GM12875 (cell line): ENCODE measurements at regions not wholly inside any gene's neighbourhood (a gene's known extent, or its start where the extent isn't known, plus 50 kb on each side); places are given as distances from the start of the nearest gene placed in this dataset.

Experiments used
- H3K4me3 ChIP-seq: one replicate; pipeline ENCODE4 v1.5.1; 2011; ENCODE audit warnings: low read depth, low read length, control low read depth
- TF ChIP-seq, protein P1 (sequence below): IDR thresholded peaks from 2 replicates; pipeline ENCODE4 v1.5.1; 2011; ENCODE audit warnings: low read depth, mild to moderate bottlenecking, control low read depth, inconsistent platforms, low read length, moderate library complexity, borderline replicate concordance; ENCODE audit not compliant: insufficient read depth

DNA sequence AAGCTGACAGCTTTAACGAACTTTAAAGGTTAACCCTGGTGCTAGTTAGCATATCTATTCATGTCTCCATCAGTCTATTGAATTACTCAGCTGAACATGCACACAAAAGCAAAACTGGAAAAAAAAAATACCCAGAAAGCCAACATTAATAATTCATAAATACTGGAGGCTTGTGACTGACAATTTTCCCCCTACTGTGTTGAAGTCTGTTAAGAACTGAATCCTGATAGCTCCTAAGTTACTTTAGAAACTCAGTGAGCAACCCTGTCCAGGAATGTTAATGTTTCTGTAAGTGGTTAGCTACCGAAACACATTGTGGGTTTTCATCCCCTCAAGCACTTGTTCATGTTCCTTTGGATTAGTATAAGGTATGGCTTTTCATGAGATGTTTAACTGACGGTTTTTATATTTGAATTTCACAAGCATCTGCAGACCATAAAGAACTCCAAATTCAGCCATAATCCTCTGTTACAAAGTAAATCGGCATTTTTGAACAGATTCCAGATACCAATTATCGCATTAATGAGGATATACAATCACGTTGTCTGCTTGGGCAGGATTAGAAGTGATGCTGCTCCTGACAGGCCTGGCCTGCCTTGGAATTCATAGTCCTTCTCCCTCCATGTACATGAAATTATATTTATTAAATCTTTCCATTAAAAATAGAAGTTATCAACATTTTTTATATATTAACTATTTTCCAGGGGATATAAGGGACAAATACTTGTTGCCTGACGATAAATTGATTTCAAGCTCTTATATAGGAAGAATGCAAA, 331.2 kb downstream of the TLE4 start:
- no peak overlapping the region for H3K4me3 ChIP-seq

DNA sequence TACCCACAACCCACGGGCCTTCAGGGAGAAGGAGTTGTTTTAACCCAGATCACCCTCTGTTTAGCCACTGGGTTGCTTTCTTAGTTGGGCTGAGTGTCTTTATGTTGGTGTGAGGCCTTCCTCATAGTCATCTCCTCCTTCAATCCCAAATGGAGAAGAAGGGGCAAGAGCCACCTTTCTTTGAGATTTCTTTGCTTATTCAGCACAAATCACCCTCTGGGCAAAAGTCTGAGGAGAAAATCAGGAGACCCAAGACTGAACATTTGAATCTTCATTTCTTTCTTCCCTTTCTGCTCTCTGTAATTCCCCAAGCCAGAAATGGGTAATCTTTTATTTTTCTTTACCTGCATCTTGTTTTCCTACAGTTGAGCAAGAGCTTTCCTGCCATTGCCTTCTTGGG, 329.0 kb downstream of the TLE4 start:
- TF ChIP-seq, protein P1, sequence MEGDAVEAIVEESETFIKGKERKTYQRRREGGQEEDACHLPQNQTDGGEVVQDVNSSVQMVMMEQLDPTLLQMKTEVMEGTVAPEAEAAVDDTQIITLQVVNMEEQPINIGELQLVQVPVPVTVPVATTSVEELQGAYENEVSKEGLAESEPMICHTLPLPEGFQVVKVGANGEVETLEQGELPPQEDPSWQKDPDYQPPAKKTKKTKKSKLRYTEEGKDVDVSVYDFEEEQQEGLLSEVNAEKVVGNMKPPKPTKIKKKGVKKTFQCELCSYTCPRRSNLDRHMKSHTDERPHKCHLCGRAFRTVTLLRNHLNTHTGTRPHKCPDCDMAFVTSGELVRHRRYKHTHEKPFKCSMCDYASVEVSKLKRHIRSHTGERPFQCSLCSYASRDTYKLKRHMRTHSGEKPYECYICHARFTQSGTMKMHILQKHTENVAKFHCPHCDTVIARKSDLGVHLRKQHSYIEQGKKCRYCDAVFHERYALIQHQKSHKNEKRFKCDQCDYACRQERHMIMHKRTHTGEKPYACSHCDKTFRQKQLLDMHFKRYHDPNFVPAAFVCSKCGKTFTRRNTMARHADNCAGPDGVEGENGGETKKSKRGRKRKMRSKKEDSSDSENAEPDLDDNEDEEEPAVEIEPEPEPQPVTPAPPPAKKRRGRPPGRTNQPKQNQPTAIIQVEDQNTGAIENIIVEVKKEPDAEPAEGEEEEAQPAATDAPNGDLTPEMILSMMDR: no peak
- H3K4me3 ChIP-seq: no peak overlapping the region

More for the DNA sequence above, 331.2 kb downstream of the TLE4 start:
- TF ChIP-seq, protein P1: no peak

DNA sequence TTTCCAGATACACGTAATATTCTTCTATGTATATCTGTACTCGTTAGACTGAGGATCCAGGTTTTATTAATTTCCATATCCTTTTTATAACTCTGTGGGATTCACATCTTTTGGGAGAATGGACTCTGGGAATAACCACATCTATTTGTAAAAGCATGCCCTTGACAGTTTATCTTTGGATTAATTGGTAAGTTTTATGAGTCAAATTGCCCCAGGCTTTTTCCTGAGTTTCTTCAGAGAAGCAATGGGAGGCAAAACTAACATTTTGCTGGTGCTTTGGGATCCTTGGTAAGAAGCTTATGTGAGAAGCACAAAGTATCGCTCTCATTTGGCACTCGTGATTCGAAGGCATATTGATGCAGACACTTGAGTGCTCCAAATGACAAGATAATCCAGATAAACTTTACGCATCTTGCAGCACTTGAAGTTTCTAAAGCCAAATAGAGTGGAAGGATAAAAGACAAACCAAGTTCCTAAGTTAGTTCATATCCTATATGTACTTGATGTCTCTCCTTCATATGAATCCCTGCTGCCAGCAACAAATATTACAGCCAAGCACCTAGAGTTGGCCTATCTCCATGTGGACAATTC, 324.7 kb downstream of the TLE4 start:
- TF ChIP-seq, protein P1: no peak
- no peak overlapping the region for H3K4me3 ChIP-seq

DNA sequence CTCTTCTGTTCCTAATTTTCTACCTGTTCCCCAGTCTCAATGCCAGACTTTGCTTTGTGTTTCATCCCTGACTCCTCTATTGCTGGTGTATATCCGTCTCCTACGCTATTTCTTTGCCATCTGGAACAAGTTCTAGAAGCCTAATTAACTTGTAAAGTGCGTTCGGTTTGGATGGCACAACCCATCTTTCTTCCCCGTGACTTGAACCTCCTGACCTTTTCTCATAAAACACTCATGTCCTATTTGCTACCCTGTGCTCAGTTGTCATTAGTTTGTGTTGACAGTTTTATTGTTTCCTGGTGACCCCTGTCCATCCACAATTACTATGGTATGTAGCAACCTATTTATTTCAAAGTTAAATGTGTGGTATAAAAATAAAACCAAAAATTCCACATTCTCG, 323.5 kb downstream of the TLE4 start:
- H3K4me3 ChIP-seq: no peak overlapping the region
- TF ChIP-seq, protein P1: no peak

DNA sequence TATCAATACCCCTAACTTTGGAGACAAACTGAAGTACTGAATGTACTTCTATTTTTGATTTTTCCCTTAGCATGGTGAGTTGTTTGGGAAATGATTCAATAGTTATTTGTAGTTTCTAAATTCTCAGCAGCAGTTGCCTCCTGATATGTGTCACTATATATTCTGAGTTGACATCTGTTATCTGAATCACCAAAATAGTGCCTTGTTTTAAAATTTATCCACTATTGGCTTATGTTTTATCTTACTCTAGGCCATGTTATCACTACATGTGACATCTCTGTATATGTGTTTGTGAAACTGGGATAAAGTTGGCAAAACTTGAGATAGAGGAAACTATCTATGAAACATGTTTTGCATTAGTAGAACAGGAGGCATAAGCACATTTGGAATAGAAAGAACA, 317.6 kb downstream of the TLE4 start:
- no peak overlapping the region for H3K4me3 ChIP-seq
- TF ChIP-seq, protein P1: no peak

DNA sequence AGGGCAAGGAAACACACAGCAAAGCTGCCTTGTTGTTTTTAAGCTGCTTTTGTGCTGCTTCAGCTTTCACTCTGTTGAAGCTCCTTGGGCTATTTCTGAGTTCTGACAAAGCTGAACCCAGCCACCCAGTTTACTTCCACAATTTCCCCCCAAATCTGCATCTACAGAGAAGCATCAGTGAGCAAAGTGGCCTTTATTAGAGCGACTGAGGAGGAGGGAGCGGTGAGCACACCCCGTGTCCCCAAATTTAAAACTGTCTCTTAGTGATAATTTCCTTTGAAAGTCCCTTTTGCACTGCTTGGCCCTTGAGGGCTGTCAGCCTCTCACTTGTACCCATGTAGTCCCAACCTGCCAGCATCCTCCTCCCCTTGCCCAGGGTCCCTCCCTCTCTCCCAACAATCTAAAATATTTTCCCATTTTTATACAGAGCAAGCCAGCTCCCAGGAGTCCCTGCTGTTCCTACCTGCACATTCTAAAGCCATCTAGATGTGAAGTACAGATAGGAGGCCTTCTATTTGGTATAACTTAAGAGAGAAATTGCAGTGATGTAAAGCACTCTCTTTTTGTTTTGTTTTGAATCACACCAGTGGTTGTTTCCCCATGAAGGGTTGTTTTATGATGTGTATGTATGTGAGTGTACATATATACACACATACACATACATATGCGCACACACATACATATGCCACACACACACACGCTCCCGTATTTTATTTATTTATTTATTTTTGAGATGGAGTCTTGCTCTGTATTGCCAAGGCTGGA, 313.5 kb downstream of the TLE4 start:
- TF ChIP-seq, protein P1: no peak
- H3K4me3 ChIP-seq: no peak overlapping the region
